ENCODE measurements at regions not wholly inside any gene's neighbourhood (a gene's known extent, or its start where the extent isn't known, plus 50 kb on each side); places are given as distances from the start of the nearest gene placed in this dataset.

GRCh38 chr11:23123753-23124152 is 263.5 kb upstream of the CCDC179 start:
- no peak for DNase-seq
- no peak for ATAC-seq (ENCODE audit: poor library complexity)
- intact Hi-C loops (cut with DNase I), result no loop called here

GRCh38 chr11:23124249-23124648 is 264.0 kb upstream of the CCDC179 start:
- ATAC-seq (ENCODE audit: poor library complexity) (no peak), DNase-seq (no peak)
- intact Hi-C loops (cut with DNase I), result no loop called here

GRCh38 chr11:23124996-23125395 is 264.7 kb upstream of the CCDC179 start:
- ATAC-seq (ENCODE audit: poor library complexity) (no peak), DNase-seq (no peak)
- intact Hi-C loops (cut with DNase I), result no loop called here

GRCh38 chr11:23127706-23128105 is 267.4 kb upstream of the CCDC179 start:
- DNase-seq (no peak), ATAC-seq (ENCODE audit: poor library complexity) (no peak)
- intact Hi-C loops (cut with DNase I), result no loop called here

- intact Hi-C loops (cut with DNase I), result no loop called here
- no peak for DNase-seq
- no peak for ATAC-seq (ENCODE audit: poor library complexity)
Measured at GRCh38 chr11:23134627-23135026, 274.4 kb upstream of the CCDC179 start.

GRCh38 chr11:23138761-23139160 is 278.5 kb upstream of the CCDC179 start:
- ATAC-seq (ENCODE audit: poor library complexity) (no peak), DNase-seq (no peak)
- intact Hi-C loops (cut with DNase I), result no loop called here

GRCh38 chr11:23143022-23143421 is 282.7 kb upstream of the CCDC179 start:
- intact Hi-C loops (cut with DNase I), result no loop called here
- ATAC-seq (ENCODE audit: poor library complexity) (no peak), DNase-seq (no peak)

GRCh38 chr11:23151819-23152218 is 291.5 kb upstream of the CCDC179 start:
- DNase-seq (no peak), ATAC-seq (ENCODE audit: poor library complexity) (no peak)
- intact Hi-C loops (cut with DNase I), result no loop called here

GRCh38 chr11:23155503-23155902 is 295.2 kb upstream of the CCDC179 start:
- DNase-seq (no peak), ATAC-seq (ENCODE audit: poor library complexity) (no peak)
- intact Hi-C loops (cut with DNase I), result no loop called here

- intact Hi-C loops (cut with DNase I), result no loop called here
- DNase-seq (no peak), ATAC-seq (ENCODE audit: poor library complexity) (no peak)
Measured at GRCh38 chr11:23164022-23164421, 303.7 kb upstream of the CCDC179 start.

GRCh38 chr11:23166376-23166775 is 306.1 kb upstream of the CCDC179 start:
- ATAC-seq (ENCODE audit: poor library complexity), result no peak
- DNase-seq, result no peak
- intact Hi-C loops (cut with DNase I), result no loop called here

GRCh38 chr11:23179609-23180008 is 319.3 kb upstream of the CCDC179 start:
- ATAC-seq (ENCODE audit: poor library complexity) (no peak), DNase-seq (no peak)
- intact Hi-C loops (cut with DNase I), result no loop called here

- intact Hi-C loops (cut with DNase I), result no loop called here
- no peak for DNase-seq
- no peak for ATAC-seq (ENCODE audit: poor library complexity)
Measured at GRCh38 chr11:23181022-23181807, 320.9 kb upstream of the CCDC179 start.

GRCh38 chr11:23192256-23192655 is 332.0 kb upstream of the CCDC179 start:
- ATAC-seq (ENCODE audit: poor library complexity) (no peak), DNase-seq (no peak)
- intact Hi-C loops (cut with DNase I), result no loop called here

GRCh38 chr11:23201936-23202522 is 341.8 kb upstream of the CCDC179 start:
- intact Hi-C loops (cut with DNase I), result no loop called here
- ATAC-seq (ENCODE audit: poor library complexity) (no peak), DNase-seq (peak; percentile 19)

GRCh38 chr11:23202611-23203010 is 342.3 kb upstream of the CCDC179 start:
- ATAC-seq (ENCODE audit: poor library complexity) (no peak), DNase-seq (no peak)
- intact Hi-C loops (cut with DNase I), result no loop called here

- no peak for DNase-seq
- intact Hi-C loops (cut with DNase I), result no loop called here
- no peak for ATAC-seq (ENCODE audit: poor library complexity)
Measured at GRCh38 chr11:23205156-23205871, 345.0 kb upstream of the CCDC179 start.

GRCh38 chr11:23206741-23207336 is 346.6 kb upstream of the CCDC179 start:
- intact Hi-C loops (cut with DNase I), result no loop called here
- ATAC-seq (ENCODE audit: poor library complexity), result no peak
- DNase-seq, result no peak

- ATAC-seq (ENCODE audit: poor library complexity), result no peak
- intact Hi-C loops (cut with DNase I), result no loop called here
- DNase-seq, result no peak
Measured at GRCh38 chr11:23211221-23211620, 350.9 kb upstream of the CCDC179 start.

- ATAC-seq (ENCODE audit: poor library complexity), result no peak
- intact Hi-C loops (cut with DNase I), result no loop called here
- DNase-seq, result no peak
Measured at GRCh38 chr11:23212807-23213206, 352.5 kb upstream of the CCDC179 start.

Data from Right ventricle myocardium superior (tissue), 1 donor.